Transverse colon (tissue), 4 donors: ENCODE measurements at regions not wholly inside any gene's neighbourhood (a gene's known extent, or its start where the extent isn't known, plus 50 kb on each side); places are given as distances from the start of the nearest gene placed in this dataset.

Experiments
- DNase-seq: peaks from one replicate; pipeline ENCODE4 v3.0.0-alpha.2; 2019
- H3K27ac ChIP-seq, 4 donors: fragments of 200-600 bp; sonication (generic); 2 replicates each; pipeline ENCODE4 v1.5.1; 2016 to 2018; ENCODE audit warnings: inconsistent platforms in 4 of 4
- H3K27me3 ChIP-seq: fragments of 200-600 bp; sonication (generic); 2 replicates; pipeline ENCODE4 v1.5.1; 2017; ENCODE audit warnings: inconsistent platforms
- H3K36me3 ChIP-seq, 4 donors: fragments of 200-600 bp; sonication (generic); 2 replicates each; pipeline ENCODE4 v1.5.1; 2017 to 2019; ENCODE audit warnings: inconsistent platforms in 4 of 4
- H3K4me1 ChIP-seq, 4 donors: fragments of 200-600 bp; sonication (generic); 2 replicates each; pipeline ENCODE4 v1.5.1; 2017 to 2020; ENCODE audit warnings: inconsistent platforms in 4 of 4
- H3K4me3 ChIP-seq, 4 donors: fragments of 200-600 bp; sonication (generic); 1 replicate in 1 of 4; 2 replicates in 3 of 4; pipeline versions ENCODE4 v1.5.1 to v1.6.1; 2017 to 2019; ENCODE audit warnings: inconsistent platforms in 4 of 4
- H3K9me3 ChIP-seq, 2 donors: fragments of 200-600 bp; sonication (generic); 2 replicates each; pipeline ENCODE4 v1.5.1; 2017 to 2019; ENCODE audit warnings: inconsistent platforms in 2 of 2
- CTCF ChIP-seq, 5 experiments: fragments of 200-600 bp in 3 of 5; fragments of 450-650 bp in 2 of 5; sonication (generic) in 3 of 5; IDR thresholded peaks; 1 replicate in 2 of 5; 2 replicates in 3 of 5; pipeline ENCODE4 v1.5.1; 2016 to 2017; ENCODE audit warnings: antibody characterized with exemption in 5 of 5, inconsistent platforms in 3 of 5, mild to moderate bottlenecking in 2 of 5, moderate library complexity in 1 of 5
- EP300 ChIP-seq: sonication (generic); formaldehyde crosslinking; IDR thresholded peaks from one replicate; pipeline ENCODE4 v1.6.1; 2017; ENCODE audit warnings: antibody characterized with exemption, low read depth
- POLR2A ChIP-seq: fragments of 450-650 bp; IDR thresholded peaks from one replicate; pipeline ENCODE4 v1.6.1; 2016; ENCODE audit warnings: antibody characterized with exemption, mild to moderate bottlenecking, moderate library complexity
- POLR2AphosphoS5 ChIP-seq, 3 donors: sonication (generic); formaldehyde crosslinking; IDR thresholded peaks; one replicate each; pipeline ENCODE4 v1.6.1; 2016; ENCODE audit warnings: antibody characterized with exemption in 3 of 3
- WGBS, 2 donors: methylation state at CpG; one replicate each; pipeline ENCODE4 v1.1.5; 2018; ENCODE audit warnings: low coverage in 1 of 2; 5-methylcytosine and 5-hydroxymethylcytosine counted together
- in situ Hi-C, 4 donors: fragments of 200-750 bp; cut with MboI; loops; one replicate each; pipeline versions ENCODE4 v1.15.0 to v1.15.1; 2017; ENCODE audit warnings: low sequenced_read_pairs in 3 of 4, low pct_ligation_motif_present in 1 of 4, low pct_unique_long_range_greater_than_20kb in 1 of 4
- intact Hi-C: fragments of 100-400 bp; cut with DNase I; formaldehyde crosslinking; loops from one replicate; pipeline ENCODE4 v1.15.1; 2023; ENCODE audit warnings: low total_unique reads

DNA sequence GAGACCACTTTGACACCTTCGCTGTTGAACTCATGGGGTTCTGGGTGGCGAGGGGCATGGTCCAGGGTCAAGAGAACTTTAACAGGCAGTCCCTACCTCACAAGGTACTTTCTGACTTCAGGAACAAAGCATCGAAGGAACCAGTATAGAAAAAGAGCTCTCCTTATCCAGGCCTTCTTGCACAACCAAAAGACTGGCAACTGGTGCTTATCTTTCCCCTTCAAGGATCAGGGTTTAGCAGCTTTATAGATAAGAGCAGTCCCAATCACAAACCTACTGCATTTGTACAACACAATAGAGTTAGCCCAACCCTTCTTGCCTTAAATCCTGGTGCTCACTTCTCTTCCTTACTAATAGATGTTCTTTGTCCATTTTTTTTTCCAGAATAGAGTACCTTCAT lies 116.3 kb downstream of the SNX5 start:
- no peaks in the 10 kb centered on the region for H3K36me3 ChIP-seq
- in situ Hi-C loops: no loop called here
- DNase-seq: no peak
- no peak overlapping the region for H3K27ac ChIP-seq
- H3K9me3 ChIP-seq: no peaks in the 10 kb centered on the region
- H3K4me3 ChIP-seq: no peak overlapping the region
- no peak for TF ChIP-seq CTCF (IDR thresholded peaks at IDR 0.05)
- TF ChIP-seq POLR2AphosphoS5 (IDR thresholded peaks at IDR 0.05): no peak
- TF ChIP-seq EP300: no peak
- no peak for TF ChIP-seq POLR2A
- intact Hi-C loops: no loop called here
- no peaks in the 10 kb centered on the region for H3K27me3 ChIP-seq
- 97% methylated on average over 3 of the region's 3 CpGs; no CpG with 5 or more reads in 1 of the 2 donors for WGBS, 2 donors
- peaks cover 0 to 41% (median 14%) of the 10 kb centered on the region in 4 donors for H3K4me1 ChIP-seq

DNA sequence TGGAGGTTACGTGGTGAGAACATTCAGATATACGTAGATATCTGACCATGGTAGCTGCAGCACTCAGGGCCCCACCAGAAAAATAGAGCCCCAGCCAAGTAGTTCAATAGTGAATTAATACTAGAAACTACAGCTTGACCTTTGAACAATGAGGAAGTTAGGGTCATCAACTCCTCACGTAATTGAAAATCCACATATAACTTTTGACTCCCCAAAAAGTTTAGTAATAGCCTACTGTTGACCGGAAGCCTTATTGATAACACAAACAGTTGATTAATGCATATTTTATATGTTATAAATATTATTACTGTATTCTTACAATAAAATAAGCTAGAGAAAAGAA lies 117.9 kb downstream of the SNX5 start:
- DNase-seq: no peak
- Histone ChIP-seq H3K4me1 (peaks cover 0 to 39% (median 15%) of the 10 kb centered on the region in 4 donors), H3K27ac (peak overlapping the region in 1 of 4 donors; percentile 63), H3K27me3 (no peaks in the 10 kb centered on the region), H3K9me3 (no peaks in the 10 kb centered on the region), H3K36me3 (no peaks in the 10 kb centered on the region), H3K4me3 (no peak overlapping the region)
- 72% methylated on average over 4 of the region's 4 CpGs for WGBS, 2 donors
- in situ Hi-C loops (no loop called here), intact Hi-C loops (no loop called here)
- TF ChIP-seq EP300: no peak
- no peak for TF ChIP-seq POLR2A
- TF ChIP-seq CTCF (IDR thresholded peaks at IDR 0.05): no peak
- TF ChIP-seq POLR2AphosphoS5 (IDR thresholded peaks at IDR 0.05): no peak

- H3K27ac ChIP-seq: peak overlapping the region; percentile 43 to 63 (median 54)
- no peak overlapping the region for H3K4me3 ChIP-seq
- no peaks in the 10 kb centered on the region for H3K9me3 ChIP-seq
- peaks cover 0 to 33% (median 11%) of the 10 kb centered on the region in 4 donors for H3K4me1 ChIP-seq
- in situ Hi-C loops: no loop called here
- peak; percentile 51 for DNase-seq
- no peaks in the 10 kb centered on the region for H3K27me3 ChIP-seq
- no peak for TF ChIP-seq CTCF (IDR thresholded peaks at IDR 0.05)
- no peak for TF ChIP-seq POLR2A
- TF ChIP-seq EP300: no peak
- peak; percentile 15 to 39 (median 19) for TF ChIP-seq POLR2AphosphoS5 (IDR thresholded peaks at IDR 0.05)
- intact Hi-C loops: no loop called here
- no peaks in the 10 kb centered on the region for H3K36me3 ChIP-seq
- WGBS, 2 donors: 65 to 79% methylated on average over 4 to 15 of the region's 15 CpGs
Observed at GRCh38 chr20:17849901-17850683, 118.5 kb downstream of the SNX5 start.

DNA sequence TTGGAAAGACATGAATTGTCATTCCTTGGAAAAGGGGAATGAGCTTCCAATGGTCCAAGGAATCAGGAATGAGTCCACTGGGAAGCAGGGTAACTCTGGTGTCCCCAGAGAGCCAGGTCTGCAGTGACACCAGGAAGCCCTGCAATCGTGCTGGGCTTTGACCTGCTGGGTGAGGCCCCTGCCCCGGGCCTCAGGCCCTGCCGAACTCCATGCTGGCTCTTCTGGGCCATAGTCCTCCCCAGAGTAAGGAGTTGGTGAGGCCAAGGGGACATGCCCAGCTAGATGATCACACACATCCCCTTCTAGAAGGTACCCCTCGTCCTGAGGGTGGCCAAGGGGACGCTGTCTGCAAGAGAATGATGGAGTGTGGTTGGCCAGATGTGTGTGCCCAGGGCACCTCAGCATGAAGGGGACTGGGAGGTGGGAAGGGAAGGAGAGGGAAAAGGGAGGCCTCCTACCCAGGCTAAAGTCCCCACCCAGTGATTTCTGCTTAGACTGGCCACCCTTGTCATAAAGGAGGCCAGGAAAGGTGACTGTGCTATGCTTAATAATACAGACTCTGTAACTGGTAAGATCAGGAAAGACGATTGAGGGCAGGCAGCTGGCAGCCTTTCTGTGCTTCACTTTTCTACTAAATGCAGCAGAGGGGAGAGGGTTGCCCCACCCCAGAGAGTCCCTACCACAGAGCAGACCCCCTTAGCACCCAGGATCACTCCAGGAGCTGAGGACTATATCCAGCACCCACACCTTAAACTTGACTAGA lies 119.3 kb downstream of the SNX5 start:
- no peak for DNase-seq
- TF ChIP-seq CTCF (IDR thresholded peaks at IDR 0.05): no peak
- TF ChIP-seq EP300: no peak
- no peak for TF ChIP-seq POLR2A
- no peak for TF ChIP-seq POLR2AphosphoS5 (IDR thresholded peaks at IDR 0.05)
- H3K27ac ChIP-seq: peak overlapping the region; percentile 40 to 63 (median 50)
- H3K4me1 ChIP-seq: peaks cover 0 to 33% (median 11%) of the 10 kb centered on the region in 4 donors
- 87 to 93% methylated on average over 3 to 6 of the region's 6 CpGs for WGBS, 2 donors
- H3K27me3 ChIP-seq: no peaks in the 10 kb centered on the region
- intact Hi-C loops: no loop called here
- H3K4me3 ChIP-seq: no peak overlapping the region
- H3K36me3 ChIP-seq: no peaks in the 10 kb centered on the region
- in situ Hi-C loops: no loop called here
- no peaks in the 10 kb centered on the region for H3K9me3 ChIP-seq
